ENCODE measurements at regions not wholly inside any gene's neighbourhood (a gene's known extent, or its start where the extent isn't known, plus 50 kb on each side); places are given as distances from the start of the nearest gene placed in this dataset.

DNA sequence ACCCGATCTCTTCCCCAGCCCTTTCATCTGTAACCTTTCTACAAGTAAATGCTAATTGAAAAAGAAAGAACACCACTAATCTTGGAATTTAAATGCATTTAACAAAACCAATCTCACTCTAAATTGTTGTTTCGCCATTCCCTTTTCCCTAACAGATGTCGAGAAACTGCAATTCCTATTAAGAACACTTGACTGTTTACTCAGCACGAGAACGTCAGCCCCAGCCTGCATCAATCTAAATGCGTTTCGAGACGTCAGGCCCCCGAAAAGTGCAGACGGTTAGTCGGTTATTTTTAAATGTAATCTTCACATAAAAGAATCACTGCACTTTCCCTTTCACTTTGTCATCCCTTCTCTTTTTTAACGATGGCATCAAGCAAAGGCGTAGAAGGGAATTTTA, 837.6 kb downstream of the VRK1 start:
- no peak for TF ChIP-seq SMAD3 (CRISPR knock-in tag; IDR thresholded peaks at IDR 0.05; ENCODE audit: borderline replicate concordance)
- no peak for TF ChIP-seq GABPB1 (CRISPR knock-in tag; IDR thresholded peaks at IDR 0.05)
- TF ChIP-seq, protein P1, sequence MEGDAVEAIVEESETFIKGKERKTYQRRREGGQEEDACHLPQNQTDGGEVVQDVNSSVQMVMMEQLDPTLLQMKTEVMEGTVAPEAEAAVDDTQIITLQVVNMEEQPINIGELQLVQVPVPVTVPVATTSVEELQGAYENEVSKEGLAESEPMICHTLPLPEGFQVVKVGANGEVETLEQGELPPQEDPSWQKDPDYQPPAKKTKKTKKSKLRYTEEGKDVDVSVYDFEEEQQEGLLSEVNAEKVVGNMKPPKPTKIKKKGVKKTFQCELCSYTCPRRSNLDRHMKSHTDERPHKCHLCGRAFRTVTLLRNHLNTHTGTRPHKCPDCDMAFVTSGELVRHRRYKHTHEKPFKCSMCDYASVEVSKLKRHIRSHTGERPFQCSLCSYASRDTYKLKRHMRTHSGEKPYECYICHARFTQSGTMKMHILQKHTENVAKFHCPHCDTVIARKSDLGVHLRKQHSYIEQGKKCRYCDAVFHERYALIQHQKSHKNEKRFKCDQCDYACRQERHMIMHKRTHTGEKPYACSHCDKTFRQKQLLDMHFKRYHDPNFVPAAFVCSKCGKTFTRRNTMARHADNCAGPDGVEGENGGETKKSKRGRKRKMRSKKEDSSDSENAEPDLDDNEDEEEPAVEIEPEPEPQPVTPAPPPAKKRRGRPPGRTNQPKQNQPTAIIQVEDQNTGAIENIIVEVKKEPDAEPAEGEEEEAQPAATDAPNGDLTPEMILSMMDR (IDR thresholded peaks at IDR 0.05), result no peak
- no peak for TF ChIP-seq ZBTB21 (CRISPR knock-in tag; IDR thresholded peaks at IDR 0.05; ENCODE audit: borderline replicate concordance)
- TF ChIP-seq, protein P2, sequence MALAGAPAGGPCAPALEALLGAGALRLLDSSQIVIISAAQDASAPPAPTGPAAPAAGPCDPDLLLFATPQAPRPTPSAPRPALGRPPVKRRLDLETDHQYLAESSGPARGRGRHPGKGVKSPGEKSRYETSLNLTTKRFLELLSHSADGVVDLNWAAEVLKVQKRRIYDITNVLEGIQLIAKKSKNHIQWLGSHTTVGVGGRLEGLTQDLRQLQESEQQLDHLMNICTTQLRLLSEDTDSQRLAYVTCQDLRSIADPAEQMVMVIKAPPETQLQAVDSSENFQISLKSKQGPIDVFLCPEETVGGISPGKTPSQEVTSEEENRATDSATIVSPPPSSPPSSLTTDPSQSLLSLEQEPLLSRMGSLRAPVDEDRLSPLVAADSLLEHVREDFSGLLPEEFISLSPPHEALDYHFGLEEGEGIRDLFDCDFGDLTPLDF (CRISPR knock-in tag; IDR thresholded peaks at IDR 0.05), result no peak
- no peak for TF ChIP-seq CREB1 (CRISPR knock-in tag; IDR thresholded peaks at IDR 0.05)
- TF ChIP-seq PRRX2 (CRISPR knock-in tag; IDR thresholded peaks at IDR 0.05), result no peak
- TF ChIP-seq, protein P3, sequence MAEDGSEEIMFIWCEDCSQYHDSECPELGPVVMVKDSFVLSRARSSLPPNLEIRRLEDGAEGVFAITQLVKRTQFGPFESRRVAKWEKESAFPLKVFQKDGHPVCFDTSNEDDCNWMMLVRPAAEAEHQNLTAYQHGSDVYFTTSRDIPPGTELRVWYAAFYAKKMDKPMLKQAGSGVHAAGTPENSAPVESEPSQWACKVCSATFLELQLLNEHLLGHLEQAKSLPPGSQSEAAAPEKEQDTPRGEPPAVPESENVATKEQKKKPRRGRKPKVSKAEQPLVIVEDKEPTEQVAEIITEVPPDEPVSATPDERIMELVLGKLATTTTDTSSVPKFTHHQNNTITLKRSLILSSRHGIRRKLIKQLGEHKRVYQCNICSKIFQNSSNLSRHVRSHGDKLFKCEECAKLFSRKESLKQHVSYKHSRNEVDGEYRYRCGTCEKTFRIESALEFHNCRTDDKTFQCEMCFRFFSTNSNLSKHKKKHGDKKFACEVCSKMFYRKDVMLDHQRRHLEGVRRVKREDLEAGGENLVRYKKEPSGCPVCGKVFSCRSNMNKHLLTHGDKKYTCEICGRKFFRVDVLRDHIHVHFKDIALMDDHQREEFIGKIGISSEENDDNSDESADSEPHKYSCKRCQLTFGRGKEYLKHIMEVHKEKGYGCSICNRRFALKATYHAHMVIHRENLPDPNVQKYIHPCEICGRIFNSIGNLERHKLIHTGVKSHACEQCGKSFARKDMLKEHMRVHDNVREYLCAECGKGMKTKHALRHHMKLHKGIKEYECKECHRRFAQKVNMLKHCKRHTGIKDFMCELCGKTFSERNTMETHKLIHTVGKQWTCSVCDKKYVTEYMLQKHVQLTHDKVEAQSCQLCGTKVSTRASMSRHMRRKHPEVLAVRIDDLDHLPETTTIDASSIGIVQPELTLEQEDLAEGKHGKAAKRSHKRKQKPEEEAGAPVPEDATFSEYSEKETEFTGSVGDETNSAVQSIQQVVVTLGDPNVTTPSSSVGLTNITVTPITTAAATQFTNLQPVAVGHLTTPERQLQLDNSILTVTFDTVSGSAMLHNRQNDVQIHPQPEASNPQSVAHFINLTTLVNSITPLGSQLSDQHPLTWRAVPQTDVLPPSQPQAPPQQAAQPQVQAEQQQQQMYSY (CRISPR knock-in tag; IDR thresholded peaks at IDR 0.05), result no peak
- TF ChIP-seq, protein P4, sequence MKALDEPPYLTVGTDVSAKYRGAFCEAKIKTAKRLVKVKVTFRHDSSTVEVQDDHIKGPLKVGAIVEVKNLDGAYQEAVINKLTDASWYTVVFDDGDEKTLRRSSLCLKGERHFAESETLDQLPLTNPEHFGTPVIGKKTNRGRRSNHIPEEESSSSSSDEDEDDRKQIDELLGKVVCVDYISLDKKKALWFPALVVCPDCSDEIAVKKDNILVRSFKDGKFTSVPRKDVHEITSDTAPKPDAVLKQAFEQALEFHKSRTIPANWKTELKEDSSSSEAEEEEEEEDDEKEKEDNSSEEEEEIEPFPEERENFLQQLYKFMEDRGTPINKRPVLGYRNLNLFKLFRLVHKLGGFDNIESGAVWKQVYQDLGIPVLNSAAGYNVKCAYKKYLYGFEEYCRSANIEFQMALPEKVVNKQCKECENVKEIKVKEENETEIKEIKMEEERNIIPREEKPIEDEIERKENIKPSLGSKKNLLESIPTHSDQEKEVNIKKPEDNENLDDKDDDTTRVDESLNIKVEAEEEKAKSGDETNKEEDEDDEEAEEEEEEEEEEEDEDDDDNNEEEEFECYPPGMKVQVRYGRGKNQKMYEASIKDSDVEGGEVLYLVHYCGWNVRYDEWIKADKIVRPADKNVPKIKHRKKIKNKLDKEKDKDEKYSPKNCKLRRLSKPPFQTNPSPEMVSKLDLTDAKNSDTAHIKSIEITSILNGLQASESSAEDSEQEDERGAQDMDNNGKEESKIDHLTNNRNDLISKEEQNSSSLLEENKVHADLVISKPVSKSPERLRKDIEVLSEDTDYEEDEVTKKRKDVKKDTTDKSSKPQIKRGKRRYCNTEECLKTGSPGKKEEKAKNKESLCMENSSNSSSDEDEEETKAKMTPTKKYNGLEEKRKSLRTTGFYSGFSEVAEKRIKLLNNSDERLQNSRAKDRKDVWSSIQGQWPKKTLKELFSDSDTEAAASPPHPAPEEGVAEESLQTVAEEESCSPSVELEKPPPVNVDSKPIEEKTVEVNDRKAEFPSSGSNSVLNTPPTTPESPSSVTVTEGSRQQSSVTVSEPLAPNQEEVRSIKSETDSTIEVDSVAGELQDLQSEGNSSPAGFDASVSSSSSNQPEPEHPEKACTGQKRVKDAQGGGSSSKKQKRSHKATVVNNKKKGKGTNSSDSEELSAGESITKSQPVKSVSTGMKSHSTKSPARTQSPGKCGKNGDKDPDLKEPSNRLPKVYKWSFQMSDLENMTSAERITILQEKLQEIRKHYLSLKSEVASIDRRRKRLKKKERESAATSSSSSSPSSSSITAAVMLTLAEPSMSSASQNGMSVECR (CRISPR knock-in tag; IDR thresholded peaks at IDR 0.05; ENCODE audit: borderline replicate concordance), result no peak
- TF ChIP-seq ZNF232 (CRISPR knock-in tag; IDR thresholded peaks at IDR 0.05), result no peak
- TF ChIP-seq ZNF121 (CRISPR knock-in tag; IDR thresholded peaks at IDR 0.05), result no peak
- TF ChIP-seq CREM (CRISPR knock-in tag; IDR thresholded peaks at IDR 0.05), result no peak
- no peak for TF ChIP-seq NFYB (CRISPR knock-in tag; conservative IDR thresholded peaks at IDR 0.05; ENCODE audit: low read depth)
- TF ChIP-seq, protein P5, sequence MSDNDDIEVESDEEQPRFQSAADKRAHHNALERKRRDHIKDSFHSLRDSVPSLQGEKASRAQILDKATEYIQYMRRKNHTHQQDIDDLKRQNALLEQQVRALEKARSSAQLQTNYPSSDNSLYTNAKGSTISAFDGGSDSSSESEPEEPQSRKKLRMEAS (CRISPR knock-in tag; IDR thresholded peaks at IDR 0.05), result no peak

Measured in WTC11 (cell line).